ENCODE measurements at regions not wholly inside any gene's neighbourhood (a gene's known extent, or its start where the extent isn't known, plus 50 kb on each side); places are given as distances from the start of the nearest gene placed in this dataset.

GRCh38 chr1:218982482-218982881 is 191.2 kb upstream of the LYPLAL1 start:
- intact Hi-C loops (cut with micrococcal nuclease), result no loop called here
- Histone ChIP-seq H3K9me3 (ENCODE audit: low read length) (no peaks in the 10 kb centered on the region), H2AFZ (ENCODE audit: low read length) (no peak overlapping the region), H3K4me3 (ENCODE audit: low read length) (no peak overlapping the region), H3K36me3 (ENCODE audit: low read depth, low read length) (no peaks in the 10 kb centered on the region), H3K27ac (ENCODE audit: low read length) (no peak overlapping the region), H3K4me1 (ENCODE audit: insufficient read depth, low read length) (no peaks in the 10 kb centered on the region), H3F3A (ENCODE audit: low read length, unreplicated experiment) (no peaks in the 10 kb centered on the region), H3K27me3 (ENCODE audit: low read length) (no peaks in the 10 kb centered on the region), H4K20me1 (ENCODE audit: low read length) (no peaks in the 10 kb centered on the region), H3K79me2 (ENCODE audit: low read length) (no peaks in the 10 kb centered on the region), H3K4me2 (ENCODE audit: low read length) (no peak overlapping the region), H3K9me2 (replicated peaks; ENCODE audit: low read length) (no peaks in the 10 kb centered on the region), H3K9ac (ENCODE audit: low read length) (no peak overlapping the region)
- ChIA-PET CTCF (no interaction called here), POLR2A (ENCODE audit: unreplicated experiment) (no interaction called here)
- DNase-seq, result no peak
- TF ChIP-seq EZH2 (IDR thresholded peaks at IDR 0.05; ENCODE audit: low read length, unreplicated experiment) (no peak), EZH2phosphoT487 (IDR thresholded peaks at IDR 0.05; ENCODE audit: borderline replicate concordance, low read length) (no peak)
- TF ChIP-seq, protein P1, sequence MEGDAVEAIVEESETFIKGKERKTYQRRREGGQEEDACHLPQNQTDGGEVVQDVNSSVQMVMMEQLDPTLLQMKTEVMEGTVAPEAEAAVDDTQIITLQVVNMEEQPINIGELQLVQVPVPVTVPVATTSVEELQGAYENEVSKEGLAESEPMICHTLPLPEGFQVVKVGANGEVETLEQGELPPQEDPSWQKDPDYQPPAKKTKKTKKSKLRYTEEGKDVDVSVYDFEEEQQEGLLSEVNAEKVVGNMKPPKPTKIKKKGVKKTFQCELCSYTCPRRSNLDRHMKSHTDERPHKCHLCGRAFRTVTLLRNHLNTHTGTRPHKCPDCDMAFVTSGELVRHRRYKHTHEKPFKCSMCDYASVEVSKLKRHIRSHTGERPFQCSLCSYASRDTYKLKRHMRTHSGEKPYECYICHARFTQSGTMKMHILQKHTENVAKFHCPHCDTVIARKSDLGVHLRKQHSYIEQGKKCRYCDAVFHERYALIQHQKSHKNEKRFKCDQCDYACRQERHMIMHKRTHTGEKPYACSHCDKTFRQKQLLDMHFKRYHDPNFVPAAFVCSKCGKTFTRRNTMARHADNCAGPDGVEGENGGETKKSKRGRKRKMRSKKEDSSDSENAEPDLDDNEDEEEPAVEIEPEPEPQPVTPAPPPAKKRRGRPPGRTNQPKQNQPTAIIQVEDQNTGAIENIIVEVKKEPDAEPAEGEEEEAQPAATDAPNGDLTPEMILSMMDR (conservative IDR thresholded peaks at IDR 0.05; ENCODE audit: low read depth, low read length), result no peak
- BruUV-seq (replicated peaks), result no TSS peak
- no peak for ATAC-seq

DNA sequence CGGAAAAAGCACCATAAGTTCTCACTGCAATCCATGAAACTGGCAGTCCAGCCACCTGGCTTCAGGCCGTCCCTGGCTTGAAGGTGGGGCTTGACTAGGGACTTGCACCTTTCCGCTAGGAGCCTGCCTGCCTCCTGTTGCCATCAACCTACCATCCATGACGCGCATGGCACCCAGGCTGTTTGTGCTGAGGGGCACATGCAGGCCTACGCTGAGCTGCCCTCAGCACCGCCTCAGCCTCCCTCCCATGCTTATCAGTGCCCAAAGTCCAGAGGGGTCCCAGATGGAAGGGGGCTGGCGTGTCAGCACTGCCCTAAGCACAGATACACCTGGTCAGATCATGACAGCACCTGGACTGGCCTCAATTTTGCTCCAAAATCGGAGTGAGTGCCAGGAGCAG is 190.2 kb upstream of the LYPLAL1 start:
- no peaks in the 10 kb centered on the region for H4K20me1 ChIP-seq (ENCODE audit: low read length)
- no peak overlapping the region for H2AFZ ChIP-seq (ENCODE audit: low read length)
- H3K4me2 ChIP-seq (ENCODE audit: low read length), result no peak overlapping the region
- POLR2A ChIA-PET (ENCODE audit: unreplicated experiment), result no interaction called here
- H3K9me2 ChIP-seq (replicated peaks; ENCODE audit: low read length), result no peaks in the 10 kb centered on the region
- ATAC-seq, result no peak
- no peaks in the 10 kb centered on the region for H3K9me3 ChIP-seq (ENCODE audit: low read length)
- CTCF ChIA-PET, result no interaction called here
- no peaks in the 10 kb centered on the region for H3K4me1 ChIP-seq (ENCODE audit: insufficient read depth, low read length)
- H3K79me2 ChIP-seq (ENCODE audit: low read length), result no peaks in the 10 kb centered on the region
- BruUV-seq (replicated peaks), result no TSS peak
- DNase-seq, result no peak
- no peaks in the 10 kb centered on the region for H3F3A ChIP-seq (ENCODE audit: low read length, unreplicated experiment)
- intact Hi-C loops (cut with micrococcal nuclease), result no loop called here
- no peaks in the 10 kb centered on the region for H3K27me3 ChIP-seq (ENCODE audit: low read length)
- no peak overlapping the region for H3K4me3 ChIP-seq (ENCODE audit: low read length)
- H3K27ac ChIP-seq (ENCODE audit: low read length), result no peak overlapping the region
- no peak overlapping the region for H3K9ac ChIP-seq (ENCODE audit: low read length)
- H3K36me3 ChIP-seq (ENCODE audit: low read depth, low read length), result no peaks in the 10 kb centered on the region
- TF ChIP-seq EZH2phosphoT487 (IDR thresholded peaks at IDR 0.05; ENCODE audit: borderline replicate concordance, low read length) (no peak), EZH2 (IDR thresholded peaks at IDR 0.05; ENCODE audit: low read length, unreplicated experiment) (no peak)
- TF ChIP-seq, protein P1 (conservative IDR thresholded peaks at IDR 0.05; ENCODE audit: low read depth, low read length), result no peak

- intact Hi-C loops (cut with micrococcal nuclease), result no loop called here
- CTCF ChIA-PET, result no interaction called here
- Histone ChIP-seq H3K27ac (ENCODE audit: low read length) (no peak overlapping the region), H3K4me3 (ENCODE audit: low read length) (no peak overlapping the region), H3K36me3 (ENCODE audit: low read depth, low read length) (no peaks in the 10 kb centered on the region), H3K27me3 (ENCODE audit: low read length) (no peaks in the 10 kb centered on the region), H3F3A (ENCODE audit: low read length, unreplicated experiment) (no peaks in the 10 kb centered on the region), H3K9ac (ENCODE audit: low read length) (no peak overlapping the region), H3K79me2 (ENCODE audit: low read length) (no peaks in the 10 kb centered on the region), H4K20me1 (ENCODE audit: low read length) (no peaks in the 10 kb centered on the region), H3K4me1 (ENCODE audit: insufficient read depth, low read length) (no peaks in the 10 kb centered on the region), H3K9me3 (ENCODE audit: low read length) (no peaks in the 10 kb centered on the region), H2AFZ (ENCODE audit: low read length) (no peak overlapping the region), H3K9me2 (replicated peaks; ENCODE audit: low read length) (no peaks in the 10 kb centered on the region), H3K4me2 (ENCODE audit: low read length) (no peak overlapping the region)
- no TSS peak for BruUV-seq (replicated peaks)
- TF ChIP-seq EZH2 (IDR thresholded peaks at IDR 0.05; ENCODE audit: low read length, unreplicated experiment) (no peak), EZH2phosphoT487 (IDR thresholded peaks at IDR 0.05; ENCODE audit: borderline replicate concordance, low read length) (no peak)
- TF ChIP-seq, protein P1 (conservative IDR thresholded peaks at IDR 0.05; ENCODE audit: low read depth, low read length), result peak; percentile 61
- POLR2A ChIA-PET (ENCODE audit: unreplicated experiment), result no interaction called here
- DNase-seq, result no peak
- ATAC-seq, result peak; percentile 33; the same call in 1 of the 2 replicates
Observed at GRCh38 chr1:218983848-218984247, 189.8 kb upstream of the LYPLAL1 start.
